OCI-LY3 (cell line): ENCODE measurements at regions not wholly inside any gene's neighbourhood (a gene's known extent, or its start where the extent isn't known, plus 50 kb on each side); places are given as distances from the start of the nearest gene placed in this dataset.

Experiments used
- H2AFZ ChIP-seq: fragments of 200-600, 300-600 bp; shearing (Covaris generic); 2 replicates; pipeline ENCODE4 v1.6.0; 2014; ENCODE audit warnings: antibody characterized with exemption, low read depth, low read length
- H3K27ac ChIP-seq: fragments of 200-600, 300-600 bp; sonication (generic); 2 replicates; pipeline ENCODE4 v1.5.1; 2014; ENCODE audit warnings: mild to moderate bottlenecking, low read length, moderate library complexity, mixed read lengths
- H3K27me3 ChIP-seq: fragments of 200-600, 300-600 bp; sonication (generic); 2 replicates; pipeline ENCODE4 v1.6.1; 2014; ENCODE audit warnings: low read depth, low read length, mixed read lengths
- H3K36me3 ChIP-seq: fragments of 200-600, 300-600 bp; sonication (generic); replicated peaks from 2 replicates; pipeline ENCODE3; 2014; ENCODE audit warnings: low read depth, low read length, mixed read lengths
- H3K4me1 ChIP-seq: fragments of 300-600, 200-600 bp; sonication (generic); 2 replicates; pipeline ENCODE4 v1.6.1; 2014; ENCODE audit warnings: low read length, mixed read lengths
- H3K4me2 ChIP-seq: fragments of 200-600, 300-600 bp; sonication (generic); 2 replicates; pipeline ENCODE4 v1.6.1; 2014; ENCODE audit warnings: low read length, mixed read lengths
- H3K4me3 ChIP-seq: fragments of 300-600, 200-600 bp; sonication (generic); 2 replicates; pipeline ENCODE4 v1.5.1; 2014; ENCODE audit warnings: antibody characterized with exemption, mild to moderate bottlenecking, low read length, moderate library complexity
- H3K79me2 ChIP-seq: fragments of 300-600, 200-600 bp; shearing (Covaris generic); 2 replicates; pipeline ENCODE4 v1.6.1; 2014; ENCODE audit warnings: mild to moderate bottlenecking, low read length, mixed read lengths
- H3K9ac ChIP-seq: fragments of 300-600, 200-600 bp; shearing (Covaris generic); 2 replicates; pipeline ENCODE4 v1.6.0; 2014; ENCODE audit warnings: mild to moderate bottlenecking, low read length, moderate library complexity
- H3K9me3 ChIP-seq: fragments of 200-600, 300-600 bp; shearing (Covaris generic); 2 replicates; pipeline ENCODE4 v1.6.1; 2014; ENCODE audit warnings: low read length, mixed read lengths; ENCODE audit not compliant: insufficient read depth
- H4K20me1 ChIP-seq: fragments of 200-600, 300-600 bp; sonication (generic); 2 replicates; pipeline ENCODE4 v1.6.1; 2016; ENCODE audit warnings: low read length, mixed read lengths; ENCODE audit not compliant: insufficient read depth
- CTCF ChIP-seq: fragments of 200-600, 300-600 bp; sonication (generic); IDR thresholded peaks from 2 replicates; pipeline ENCODE4 v1.5.1; 2014; ENCODE audit warnings: antibody characterized with exemption, low read length, low read depth
- EZH2phosphoT487 ChIP-seq: fragments of 200-600 bp; shearing (Covaris generic); IDR thresholded peaks from 2 replicates; pipeline ENCODE4 v1.6.1; 2018; ENCODE audit warnings: antibody characterized with exemption, mixed run types, low read depth

GRCh38 chr21:28826569-28826968, 166.1 kb downstream of the LTN1 start:
- TF ChIP-seq CTCF (no peak), EZH2phosphoT487 (no peak)
- no peak overlapping the region for H3K4me2 ChIP-seq
- no peaks in the 10 kb centered on the region for H3K79me2 ChIP-seq
- H3K4me3 ChIP-seq, result no peak overlapping the region
- H2AFZ ChIP-seq, result no peak overlapping the region
- no peaks in the 10 kb centered on the region for H4K20me1 ChIP-seq
- no peaks in the 10 kb centered on the region for H3K27me3 ChIP-seq
- no peak overlapping the region for H3K9ac ChIP-seq
- no peaks in the 10 kb centered on the region for H3K36me3 ChIP-seq
- H3K27ac ChIP-seq, result no peak overlapping the region
- H3K9me3 ChIP-seq, result no peaks in the 10 kb centered on the region
- no peaks in the 10 kb centered on the region for H3K4me1 ChIP-seq

- Histone ChIP-seq H3K4me1 (no peaks in the 10 kb centered on the region), H3K27me3 (no peaks in the 10 kb centered on the region), H3K36me3 (no peaks in the 10 kb centered on the region), H3K9me3 (no peaks in the 10 kb centered on the region), H3K79me2 (no peaks in the 10 kb centered on the region), H3K4me2 (no peak overlapping the region), H3K9ac (no peak overlapping the region), H2AFZ (no peak overlapping the region), H4K20me1 (no peaks in the 10 kb centered on the region), H3K27ac (no peak overlapping the region), H3K4me3 (no peak overlapping the region)
- TF ChIP-seq EZH2phosphoT487 (no peak), CTCF (no peak)
These were observed 166.7 kb downstream of the LTN1 start for GRCh38 chr21:28826021-28826420.

- Histone ChIP-seq H3K4me1 (no peaks in the 10 kb centered on the region), H3K36me3 (no peaks in the 10 kb centered on the region), H2AFZ (no peak overlapping the region), H3K9me3 (no peaks in the 10 kb centered on the region), H4K20me1 (no peaks in the 10 kb centered on the region), H3K27ac (no peak overlapping the region), H3K4me3 (no peak overlapping the region), H3K79me2 (no peaks in the 10 kb centered on the region), H3K9ac (no peak overlapping the region), H3K4me2 (no peak overlapping the region), H3K27me3 (no peaks in the 10 kb centered on the region)
- TF ChIP-seq CTCF, result no peak
- no peak for TF ChIP-seq EZH2phosphoT487
These were observed 169.2 kb downstream of the LTN1 start for GRCh38 chr21:28823429-28823828.

- Histone ChIP-seq H3K4me1 (no peaks in the 10 kb centered on the region), H3K9ac (no peak overlapping the region), H3K27me3 (no peaks in the 10 kb centered on the region), H3K9me3 (no peaks in the 10 kb centered on the region), H3K4me3 (no peak overlapping the region), H2AFZ (no peak overlapping the region), H3K27ac (no peak overlapping the region), H3K4me2 (no peak overlapping the region), H3K79me2 (no peaks in the 10 kb centered on the region), H4K20me1 (no peaks in the 10 kb centered on the region), H3K36me3 (no peaks in the 10 kb centered on the region)
- TF ChIP-seq CTCF, result no peak
- TF ChIP-seq EZH2phosphoT487, result no peak
These were observed 170.0 kb downstream of the LTN1 start for GRCh38 chr21:28822486-28823335.
